B cell (primary cell): ENCODE measurements at regions not wholly inside any gene's neighbourhood (a gene's known extent, or its start where the extent isn't known, plus 50 kb on each side); places are given as distances from the start of the nearest gene placed in this dataset.

Experiments used
- ATAC-seq: fragments of 200-7000 bp; cut with Tn5 transposase; one replicate; pipeline ENCODE4 v1.10.0; 2021; ENCODE audit warnings: low read depth, mild to moderate bottlenecking, moderate number of reproducible peaks, moderate library complexity
- CTCF ChIA-PET: fragments of 350-600 bp; sonication (Branson Sonifier 250); formaldehyde crosslinking; loops from one replicate; lab custom pipeline; 2021; ENCODE audit warnings: antibody characterized with exemption, inconsistent platforms; lab: Charles Lee
- POLR2A ChIA-PET: fragments of 350-600 bp; sonication (Branson Sonifier 250); formaldehyde crosslinking; loops from one replicate; lab custom pipeline; 2021; ENCODE audit warnings: antibody characterized with exemption; lab: Charles Lee
- DNase-seq: peaks from one replicate; pipeline ENCODE4 v3.0.0; 2013
- H2AFZ ChIP-seq: 2 replicates; pipeline ENCODE4 v1.6.1; 2012; ENCODE audit warnings: mild to moderate bottlenecking, low read depth, low read length; ENCODE audit not compliant: insufficient read depth, poor library complexity, severe bottlenecking
- H3K27ac ChIP-seq, 2 donors: 1 replicate in 1 of 2; 2 replicates in 1 of 2; pipeline ENCODE4 v1.5.1; 2012 to 2013; ENCODE audit warnings: low read length in 2 of 2, mild to moderate bottlenecking in 2 of 2, moderate library complexity in 1 of 2
- H3K27me3 ChIP-seq, 4 experiments: fragments of 200-600 bp in 1 of 4; sonication (generic) in 1 of 4; replicated peaks in 1 of 4; 1 replicate in 2 of 4; 2 replicates in 2 of 4; pipeline versions ENCODE4 v1.6.1 to v1.7.0; 2013 to 2016; ENCODE audit warnings: low read length in 3 of 4, mild to moderate bottlenecking in 2 of 4, mixed read lengths in 1 of 4, moderate library complexity in 1 of 4; ENCODE audit not compliant: insufficient read depth in 4 of 4, control insufficient read depth in 3 of 4; ENCODE audit errors: control extremely low read depth in 1 of 4
- H3K36me3 ChIP-seq, 2 experiments: replicated peaks in 1 of 2; 1 replicate in 1 of 2; 2 replicates in 1 of 2; pipeline versions ENCODE4 v1.6.1 to v1.7.1; 2013; ENCODE audit warnings: low read length in 1 of 2; ENCODE audit not compliant: insufficient read depth in 2 of 2, control insufficient read depth in 1 of 2; ENCODE audit errors: control extremely low read depth in 1 of 2, extremely low read depth in 1 of 2
- H3K4me1 ChIP-seq, 2 donors: fragments of 200-600 bp in 1 of 2; sonication (generic) in 1 of 2; 1 replicate in 1 of 2; 2 replicates in 1 of 2; pipeline versions ENCODE4 v1.5.1 to v1.6.1; 2013 to 2017; ENCODE audit warnings: low read length in 2 of 2; ENCODE audit not compliant: control insufficient read depth in 2 of 2, insufficient read depth in 2 of 2
- H3K4me2 ChIP-seq: replicated peaks from 2 replicates; pipeline ENCODE3; 2012; ENCODE audit warnings: mild to moderate bottlenecking, low read depth, low read length; ENCODE audit not compliant: poor library complexity, severe bottlenecking
- H3K4me3 ChIP-seq, 5 experiments: fragments of 200-600 bp in 1 of 5; sonication (generic) in 1 of 5; 1 replicate in 3 of 5; 2 replicates in 2 of 5; pipeline versions ENCODE4 v1.5.1 to v1.7.0; 2011 to 2016; ENCODE audit warnings: low read length in 4 of 5, mild to moderate bottlenecking in 4 of 5, low read depth in 2 of 5, control low read depth in 1 of 5, moderate library complexity in 1 of 5; ENCODE audit not compliant: insufficient read depth in 1 of 5; ENCODE audit errors: control extremely low read depth in 1 of 5, extremely low read depth in 1 of 5
- H3K79me2 ChIP-seq: fragments of 200-600 bp; sonication (generic); one replicate; pipeline ENCODE4 v1.6.0; 2016; ENCODE audit warnings: low read length; ENCODE audit not compliant: control insufficient read depth, insufficient read depth
- H3K9ac ChIP-seq: fragments of 200-600 bp; sonication (generic); 2 replicates; pipeline ENCODE4 v1.6.1; 2017; ENCODE audit warnings: mild to moderate bottlenecking, low read length, moderate library complexity
- H3K9me3 ChIP-seq, 3 donors: one replicate each; pipeline versions ENCODE4 v1.6.1 to v1.7.1; 2013; ENCODE audit warnings: low read length in 2 of 3; ENCODE audit not compliant: control insufficient read depth in 2 of 3, insufficient read depth in 1 of 3; ENCODE audit errors: control extremely low read depth in 1 of 3
- H4K20me1 ChIP-seq: 2 replicates; pipeline ENCODE4 v1.6.0; 2012; ENCODE audit warnings: mild to moderate bottlenecking, low read length; ENCODE audit not compliant: insufficient read depth, control insufficient read depth, poor library complexity, severe bottlenecking
- H3K27ac Mint-ChIP-seq: one replicate; pipeline ENCODE4 v1.8.0; 2021; ENCODE audit warnings: mixed read lengths
- H3K27me3 Mint-ChIP-seq: one replicate; pipeline ENCODE4 v1.8.0; 2021; ENCODE audit warnings: mixed read lengths
- H3K4me1 Mint-ChIP-seq: one replicate; pipeline ENCODE4 v1.8.0; 2021; ENCODE audit warnings: mixed read lengths
- H3K4me3 Mint-ChIP-seq: one replicate; pipeline ENCODE4 v1.8.0; 2021; ENCODE audit warnings: mixed read lengths
- H3K9me3 Mint-ChIP-seq: one replicate; pipeline ENCODE4 v1.8.0; 2022; ENCODE audit warnings: mixed read lengths; ENCODE audit not compliant: insufficient read depth
- EZH2 ChIP-seq: IDR thresholded peaks from 2 replicates; pipeline ENCODE4 v1.6.1; 2012; ENCODE audit warnings: borderline replicate concordance, low read depth, mild to moderate bottlenecking, moderate library complexity, low read length; ENCODE audit not compliant: insufficient read depth, poor library complexity, severe bottlenecking
- WGBS: methylation state at CpG from one replicate; pipeline ENCODE4 v1.1.5; 2013; ENCODE audit warnings: missing lambda C conversion rate; ENCODE audit not compliant: insufficient coverage; 5-methylcytosine and 5-hydroxymethylcytosine counted together
- intact Hi-C: fragments of 100-400 bp; cut with micrococcal nuclease; formaldehyde crosslinking; loops from one replicate; pipeline ENCODE4 v1.10.0; 2022
- TF ChIP-seq, protein P1 (sequence below): fragments of 200-600 bp; IDR thresholded peaks from one replicate; pipeline ENCODE4 v1.8.0; 2022; ENCODE audit warnings: antibody characterized with exemption, mild to moderate bottlenecking

DNA sequence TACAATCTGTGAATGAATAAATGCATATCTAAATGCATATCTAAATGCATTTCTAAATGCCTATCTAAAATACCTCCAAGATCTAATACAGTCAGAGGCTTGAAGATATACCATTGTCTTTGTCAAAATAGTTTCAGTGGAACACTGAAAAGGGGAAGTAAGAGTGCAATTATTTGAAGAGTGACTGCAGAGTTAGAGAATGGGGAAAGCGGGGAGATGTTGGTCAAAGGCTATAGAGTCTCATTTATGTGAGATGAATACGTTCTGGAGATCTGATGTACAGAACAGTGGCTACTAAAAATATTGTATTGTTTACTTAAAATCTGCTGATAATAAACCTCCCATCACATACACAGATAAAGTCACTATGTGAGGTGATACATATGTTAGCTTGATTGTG lies 1126.2 kb upstream of the CDH9 start:
- TF ChIP-seq EZH2: no peak
- TF ChIP-seq, protein P1, sequence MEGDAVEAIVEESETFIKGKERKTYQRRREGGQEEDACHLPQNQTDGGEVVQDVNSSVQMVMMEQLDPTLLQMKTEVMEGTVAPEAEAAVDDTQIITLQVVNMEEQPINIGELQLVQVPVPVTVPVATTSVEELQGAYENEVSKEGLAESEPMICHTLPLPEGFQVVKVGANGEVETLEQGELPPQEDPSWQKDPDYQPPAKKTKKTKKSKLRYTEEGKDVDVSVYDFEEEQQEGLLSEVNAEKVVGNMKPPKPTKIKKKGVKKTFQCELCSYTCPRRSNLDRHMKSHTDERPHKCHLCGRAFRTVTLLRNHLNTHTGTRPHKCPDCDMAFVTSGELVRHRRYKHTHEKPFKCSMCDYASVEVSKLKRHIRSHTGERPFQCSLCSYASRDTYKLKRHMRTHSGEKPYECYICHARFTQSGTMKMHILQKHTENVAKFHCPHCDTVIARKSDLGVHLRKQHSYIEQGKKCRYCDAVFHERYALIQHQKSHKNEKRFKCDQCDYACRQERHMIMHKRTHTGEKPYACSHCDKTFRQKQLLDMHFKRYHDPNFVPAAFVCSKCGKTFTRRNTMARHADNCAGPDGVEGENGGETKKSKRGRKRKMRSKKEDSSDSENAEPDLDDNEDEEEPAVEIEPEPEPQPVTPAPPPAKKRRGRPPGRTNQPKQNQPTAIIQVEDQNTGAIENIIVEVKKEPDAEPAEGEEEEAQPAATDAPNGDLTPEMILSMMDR: no peak
- no peaks in the 10 kb centered on the region for H3K27me3 Mint-ChIP-seq
- Histone ChIP-seq H3K9me3 (no peaks in the 10 kb centered on the region), H3K9ac (no peak overlapping the region), H2AFZ (no peak overlapping the region), H3K4me1 (no peaks in the 10 kb centered on the region), H3K79me2 (no peaks in the 10 kb centered on the region), H3K27ac (no peak overlapping the region), H3K27me3 (no peaks in the 10 kb centered on the region), H3K4me3 (no peak overlapping the region), H3K36me3 (no peaks in the 10 kb centered on the region), H4K20me1 (no peaks in the 10 kb centered on the region), H3K4me2 (no peak overlapping the region)
- ChIA-PET CTCF (no interaction called here), POLR2A (no interaction called here)
- no peaks in the 10 kb centered on the region for H3K4me1 Mint-ChIP-seq
- no peak for ATAC-seq
- intact Hi-C loops: no loop called here
- no peak overlapping the region for H3K27ac Mint-ChIP-seq
- peaks cover 10% of the 10 kb centered on the region for H3K9me3 Mint-ChIP-seq
- no peak overlapping the region for H3K4me3 Mint-ChIP-seq
- no peak for DNase-seq
- WGBS: 100% methylated on average over 1 of the region's 2 CpGs

DNA sequence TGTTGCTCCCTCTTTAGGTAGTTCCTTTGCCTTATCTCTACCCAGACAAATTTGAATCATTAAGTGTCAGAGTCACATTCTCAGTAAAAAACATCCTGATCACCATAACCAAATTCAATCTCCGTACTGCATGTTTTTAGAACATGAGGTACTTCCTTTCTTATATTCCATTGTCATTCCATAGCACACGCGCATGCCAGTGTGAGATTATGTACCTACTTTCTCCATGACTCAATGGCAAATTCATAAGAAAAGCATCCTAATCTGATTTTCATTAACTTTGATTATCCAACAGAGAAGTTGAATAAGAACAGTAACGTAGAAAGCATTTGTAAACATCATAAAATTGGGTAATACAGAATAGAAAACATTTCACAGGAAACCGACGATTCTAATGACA lies 1118.6 kb upstream of the CDH9 start:
- CTCF ChIA-PET: no interaction called here
- H3K4me3 ChIP-seq: no peak overlapping the region
- WGBS: 60% methylated on average over 2 of the region's 6 CpGs

More for the DNA sequence above, 1118.6 kb upstream of the CDH9 start:
- H3K27ac ChIP-seq: no peak overlapping the region
- DNase-seq (no peak), ATAC-seq (no peak)
- no peaks in the 10 kb centered on the region for H3K79me2 ChIP-seq
- no peak for TF ChIP-seq EZH2
- TF ChIP-seq, protein P1: no peak
- POLR2A ChIA-PET: no interaction called here
- H3K9ac ChIP-seq: no peak overlapping the region
- Mint-ChIP-seq H3K9me3 (peaks cover 4% of the 10 kb centered on the region), H3K27me3 (no peaks in the 10 kb centered on the region), H3K4me1 (no peaks in the 10 kb centered on the region), H3K27ac (no peak overlapping the region), H3K4me3 (no peak overlapping the region)
- no peaks in the 10 kb centered on the region for H3K36me3 ChIP-seq
- no peaks in the 10 kb centered on the region for H3K27me3 ChIP-seq
- H3K9me3 ChIP-seq: peaks cover 0 to 2% (median 0%) of the 10 kb centered on the region in 3 donors
- no peak overlapping the region for H2AFZ ChIP-seq
- intact Hi-C loops: no loop called here
- no peak overlapping the region for H3K4me2 ChIP-seq
- H4K20me1 ChIP-seq: no peaks in the 10 kb centered on the region
- no peaks in the 10 kb centered on the region for H3K4me1 ChIP-seq
